ENCODE measurements at regions not wholly inside any gene's neighbourhood (a gene's known extent, or its start where the extent isn't known, plus 50 kb on each side); places are given as distances from the start of the nearest gene placed in this dataset.

- peaks cover 1% of the 10 kb centered on the region for H3K9me3 Mint-ChIP-seq
- no peaks in the 10 kb centered on the region for H3K36me3 Mint-ChIP-seq
- DNase-seq (ENCODE audit: low spot score in 2 of 2) (no peak), ATAC-seq (ENCODE audit: low read depth) (no peak)
- H3K4me1 Mint-ChIP-seq: no peaks in the 10 kb centered on the region
- no peak overlapping the region for H3K4me3 Mint-ChIP-seq
- H3K27ac Mint-ChIP-seq: no peak overlapping the region
- H3K27me3 Mint-ChIP-seq: no peaks in the 10 kb centered on the region
Measured at GRCh38 chr11:80686889-80687288, 1246.1 kb upstream of the TENM4 start.

- Mint-ChIP-seq H3K27me3 (no peaks in the 10 kb centered on the region), H3K36me3 (no peaks in the 10 kb centered on the region), H3K9me3 (peaks cover 3% of the 10 kb centered on the region), H3K4me1 (no peaks in the 10 kb centered on the region), H3K4me3 (no peak overlapping the region), H3K27ac (no peak overlapping the region)
- no peak for ATAC-seq (ENCODE audit: low read depth)
- DNase-seq (ENCODE audit: low spot score in 2 of 2): no peak
Measured at GRCh38 chr11:80673566-80673965, 1232.7 kb upstream of the TENM4 start.

DNA sequence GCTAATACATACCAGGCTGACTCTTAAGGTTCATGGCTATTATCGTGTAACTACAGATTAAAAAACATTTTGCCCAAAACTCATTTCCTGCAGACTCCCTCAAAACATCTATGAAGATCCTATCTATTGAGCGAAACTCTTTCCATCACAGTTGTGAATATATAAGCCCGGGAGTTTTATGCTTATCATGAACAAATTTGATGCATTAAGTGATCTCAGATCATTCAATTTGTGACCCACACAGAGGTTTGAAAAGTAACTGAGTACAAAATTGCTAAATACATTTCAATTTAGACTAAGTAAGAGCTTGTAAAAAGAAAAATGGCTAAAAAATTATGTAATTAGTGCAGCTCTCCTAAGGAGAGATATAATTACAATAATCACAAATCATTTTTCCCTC is 1228.8 kb upstream of the TENM4 start:
- no peak overlapping the region for H3K27ac Mint-ChIP-seq
- no peak overlapping the region for H3K4me3 Mint-ChIP-seq
- DNase-seq (ENCODE audit: low spot score in 2 of 2) (no peak), ATAC-seq (ENCODE audit: low read depth) (no peak)
- H3K9me3 Mint-ChIP-seq: peaks cover 3% of the 10 kb centered on the region
- H3K4me1 Mint-ChIP-seq: no peaks in the 10 kb centered on the region
- H3K36me3 Mint-ChIP-seq: no peaks in the 10 kb centered on the region
- H3K27me3 Mint-ChIP-seq: peaks cover 2% of the 10 kb centered on the region

- DNase-seq (ENCODE audit: low spot score in 2 of 2): no peak
- Mint-ChIP-seq H3K36me3 (no peaks in the 10 kb centered on the region), H3K4me1 (no peaks in the 10 kb centered on the region), H3K9me3 (peaks cover 3% of the 10 kb centered on the region), H3K27ac (no peak overlapping the region), H3K4me3 (no peak overlapping the region), H3K27me3 (peaks cover 2% of the 10 kb centered on the region)
- ATAC-seq (ENCODE audit: low read depth): no peak
Measured at GRCh38 chr11:80668039-80668438, 1227.2 kb upstream of the TENM4 start.

DNA sequence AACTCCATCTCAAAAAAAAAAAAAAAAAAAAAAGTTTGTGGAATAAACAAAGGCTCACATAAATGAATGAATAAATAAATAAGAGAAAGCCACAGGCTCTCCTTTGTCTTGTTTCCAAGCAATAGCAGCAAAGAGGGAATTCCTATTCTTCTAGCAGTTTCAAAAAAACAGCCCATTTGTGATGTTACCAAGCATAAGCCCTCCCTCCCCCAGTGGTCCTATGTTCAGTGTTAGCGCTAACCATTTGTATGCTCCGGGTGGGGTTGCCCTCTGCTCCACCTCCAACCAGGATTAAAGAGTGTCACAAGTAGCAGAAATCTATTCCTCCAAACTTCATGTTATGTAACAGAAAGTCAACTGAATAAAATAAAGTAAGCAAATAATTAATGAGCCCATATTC is 1215.0 kb upstream of the TENM4 start:
- H3K9me3 Mint-ChIP-seq: no peaks in the 10 kb centered on the region
- no peak overlapping the region for H3K27ac Mint-ChIP-seq
- no peak overlapping the region for H3K4me3 Mint-ChIP-seq
- H3K27me3 Mint-ChIP-seq: no peaks in the 10 kb centered on the region
- H3K36me3 Mint-ChIP-seq: no peaks in the 10 kb centered on the region
- DNase-seq (ENCODE audit: low spot score in 2 of 2) (no peak), ATAC-seq (ENCODE audit: low read depth) (no peak)
- no peaks in the 10 kb centered on the region for H3K4me1 Mint-ChIP-seq

- Mint-ChIP-seq H3K27me3 (no peaks in the 10 kb centered on the region), H3K36me3 (no peaks in the 10 kb centered on the region), H3K4me1 (no peaks in the 10 kb centered on the region), H3K4me3 (no peak overlapping the region), H3K9me3 (no peaks in the 10 kb centered on the region), H3K27ac (no peak overlapping the region)
- ATAC-seq (ENCODE audit: low read depth) (no peak), DNase-seq (ENCODE audit: low spot score in 2 of 2) (no peak)
Measured at GRCh38 chr11:80650966-80651365, 1210.1 kb upstream of the TENM4 start.

DNA sequence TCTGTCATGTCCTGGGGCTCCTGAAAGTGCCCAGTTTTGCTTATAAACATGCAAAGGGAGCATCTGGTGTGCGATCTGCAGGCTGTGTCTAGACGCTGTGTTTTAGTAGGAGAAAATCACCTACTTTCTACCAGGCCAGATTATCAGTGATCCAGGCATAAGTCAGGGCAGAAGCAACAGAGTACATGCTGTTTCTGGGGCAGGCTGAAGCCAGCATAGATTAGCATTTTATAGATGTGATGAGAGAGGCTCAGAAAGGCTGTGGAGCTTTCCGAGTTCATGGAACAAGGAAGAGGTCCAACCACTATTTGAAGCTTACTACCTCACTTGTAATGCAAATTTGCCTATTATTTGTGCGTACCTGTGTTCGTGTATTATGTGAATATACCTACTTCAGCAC is 1208.4 kb upstream of the TENM4 start:
- ATAC-seq (ENCODE audit: low read depth): no peak
- H3K4me3 Mint-ChIP-seq: no peak overlapping the region
- H3K9me3 Mint-ChIP-seq: no peaks in the 10 kb centered on the region
- H3K4me1 Mint-ChIP-seq: no peaks in the 10 kb centered on the region
- no peak overlapping the region for H3K27ac Mint-ChIP-seq
- no peaks in the 10 kb centered on the region for H3K27me3 Mint-ChIP-seq
- H3K36me3 Mint-ChIP-seq: no peaks in the 10 kb centered on the region
- DNase-seq (ENCODE audit: low spot score in 2 of 2): no peak

- ATAC-seq (ENCODE audit: low read depth) (no peak), DNase-seq (ENCODE audit: low spot score in 2 of 2) (no peak)
- Mint-ChIP-seq H3K9me3 (peaks cover 5% of the 10 kb centered on the region), H3K27me3 (no peaks in the 10 kb centered on the region), H3K27ac (no peak overlapping the region), H3K4me3 (no peak overlapping the region), H3K36me3 (no peaks in the 10 kb centered on the region), H3K4me1 (no peaks in the 10 kb centered on the region)
Measured at GRCh38 chr11:80638296-80638695, 1197.5 kb upstream of the TENM4 start.

GRCh38 chr11:80637571-80637970 is 1196.7 kb upstream of the TENM4 start:
- ATAC-seq (ENCODE audit: low read depth): no peak

GRCh38 chr11:80636999-80637398 is 1196.2 kb upstream of the TENM4 start:
- H3K36me3 Mint-ChIP-seq: no peaks in the 10 kb centered on the region
- DNase-seq (ENCODE audit: low spot score in 2 of 2): no peak
- no peak overlapping the region for H3K27ac Mint-ChIP-seq
- no peak overlapping the region for H3K4me3 Mint-ChIP-seq
- peaks cover 1% of the 10 kb centered on the region for H3K9me3 Mint-ChIP-seq
- H3K4me1 Mint-ChIP-seq: no peaks in the 10 kb centered on the region
- no peaks in the 10 kb centered on the region for H3K27me3 Mint-ChIP-seq
- ATAC-seq (ENCODE audit: low read depth): no peak

More at GRCh38 chr11:80637571-80637970, 1196.7 kb upstream of the TENM4 start:
- H3K36me3 Mint-ChIP-seq: no peaks in the 10 kb centered on the region
- H3K4me1 Mint-ChIP-seq: no peaks in the 10 kb centered on the region
- H3K4me3 Mint-ChIP-seq: no peak overlapping the region
- no peaks in the 10 kb centered on the region for H3K27me3 Mint-ChIP-seq
- H3K27ac Mint-ChIP-seq: no peak overlapping the region
- DNase-seq (ENCODE audit: low spot score in 2 of 2): no peak
- peaks cover 3% of the 10 kb centered on the region for H3K9me3 Mint-ChIP-seq

DNA sequence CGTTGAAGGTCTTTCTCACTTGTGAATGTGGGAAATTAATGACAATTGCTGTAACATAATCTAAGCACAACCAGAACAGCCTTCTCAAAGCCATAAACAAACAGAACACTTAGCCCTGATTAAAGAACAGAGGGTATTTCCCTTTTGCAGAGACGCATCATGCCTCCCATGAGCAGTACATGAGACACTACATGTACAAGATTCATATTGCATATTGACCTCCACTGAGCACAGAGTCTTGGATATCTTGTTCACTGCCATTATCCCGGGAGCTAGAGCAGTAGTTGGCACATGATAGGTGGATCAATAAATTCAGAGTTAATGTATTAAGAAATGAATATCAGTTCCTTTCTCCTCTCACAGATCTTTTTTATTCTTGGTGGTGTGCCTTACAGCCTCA is 1194.3 kb upstream of the TENM4 start:
- Mint-ChIP-seq H3K27ac (no peak overlapping the region), H3K4me3 (no peak overlapping the region), H3K36me3 (no peaks in the 10 kb centered on the region), H3K9me3 (no peaks in the 10 kb centered on the region), H3K4me1 (no peaks in the 10 kb centered on the region), H3K27me3 (no peaks in the 10 kb centered on the region)
- DNase-seq (ENCODE audit: low spot score in 2 of 2) (no peak), ATAC-seq (ENCODE audit: low read depth) (no peak)

DNA sequence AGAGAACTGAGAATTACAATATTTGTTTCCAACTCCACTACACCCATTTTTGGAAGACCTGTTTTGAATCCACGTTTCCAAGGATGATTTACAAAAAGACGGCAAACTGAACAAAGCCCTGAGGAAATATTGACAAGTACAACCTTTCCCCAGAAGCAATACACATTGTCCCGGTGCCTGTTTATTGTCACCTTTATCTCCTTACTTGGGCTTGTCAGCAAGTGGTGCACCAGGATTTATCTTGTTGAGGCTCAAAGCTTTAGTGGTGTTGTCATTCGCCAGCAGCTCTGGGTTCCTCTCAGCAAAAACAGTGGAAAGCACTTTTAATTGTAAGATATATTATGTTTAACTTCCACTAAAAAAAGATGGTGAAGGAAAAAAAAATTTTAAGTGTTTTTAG is 1191.9 kb upstream of the TENM4 start:
- Mint-ChIP-seq H3K4me1 (no peaks in the 10 kb centered on the region), H3K27me3 (no peaks in the 10 kb centered on the region), H3K36me3 (no peaks in the 10 kb centered on the region), H3K27ac (no peak overlapping the region), H3K9me3 (no peaks in the 10 kb centered on the region), H3K4me3 (no peak overlapping the region)
- ATAC-seq (ENCODE audit: low read depth) (no peak), DNase-seq (ENCODE audit: low spot score in 2 of 2) (no peak)

- ATAC-seq (ENCODE audit: low read depth) (no peak), DNase-seq (ENCODE audit: low spot score in 2 of 2) (no peak)
- no peaks in the 10 kb centered on the region for H3K9me3 Mint-ChIP-seq
- H3K4me1 Mint-ChIP-seq: no peaks in the 10 kb centered on the region
- no peaks in the 10 kb centered on the region for H3K36me3 Mint-ChIP-seq
- no peak overlapping the region for H3K4me3 Mint-ChIP-seq
- H3K27ac Mint-ChIP-seq: no peak overlapping the region
- H3K27me3 Mint-ChIP-seq: no peaks in the 10 kb centered on the region
Measured at GRCh38 chr11:80632156-80632555, 1191.3 kb upstream of the TENM4 start.

- no peaks in the 10 kb centered on the region for H3K9me3 Mint-ChIP-seq
- no peaks in the 10 kb centered on the region for H3K36me3 Mint-ChIP-seq
- H3K27ac Mint-ChIP-seq: no peak overlapping the region
- H3K4me3 Mint-ChIP-seq: no peak overlapping the region
- H3K4me1 Mint-ChIP-seq: no peaks in the 10 kb centered on the region
- DNase-seq (ENCODE audit: low spot score in 2 of 2): no peak
- no peak for ATAC-seq (ENCODE audit: low read depth)
- no peaks in the 10 kb centered on the region for H3K27me3 Mint-ChIP-seq
Measured at GRCh38 chr11:80629466-80629865, 1188.6 kb upstream of the TENM4 start.

DNA sequence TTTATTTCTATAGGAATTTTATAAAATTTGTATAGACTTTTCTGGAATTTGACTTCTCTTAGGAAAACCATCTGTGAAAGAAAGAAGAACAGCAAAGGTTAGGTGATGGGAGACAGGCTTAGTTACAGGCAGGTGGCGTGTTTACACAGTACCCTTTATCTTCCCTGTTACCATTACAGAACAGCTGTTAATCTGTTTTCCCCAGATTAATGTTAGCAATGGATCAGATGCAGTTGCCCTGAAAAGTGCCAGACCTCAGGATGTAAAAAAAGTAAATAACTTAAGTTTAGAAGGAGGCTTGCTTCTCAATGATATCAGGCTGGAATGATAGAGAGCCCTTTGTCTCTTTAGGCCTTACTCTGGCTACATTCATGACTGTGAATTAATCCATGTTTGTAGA is 1186.5 kb upstream of the TENM4 start:
- ATAC-seq (ENCODE audit: low read depth): no peak
- no peaks in the 10 kb centered on the region for H3K27me3 Mint-ChIP-seq
- H3K4me1 Mint-ChIP-seq: no peaks in the 10 kb centered on the region
- no peak for DNase-seq (ENCODE audit: low spot score in 2 of 2)
- no peak overlapping the region for H3K27ac Mint-ChIP-seq
- no peaks in the 10 kb centered on the region for H3K36me3 Mint-ChIP-seq
- H3K4me3 Mint-ChIP-seq: no peak overlapping the region
- H3K9me3 Mint-ChIP-seq: no peaks in the 10 kb centered on the region

GRCh38 chr11:80626721-80627120 is 1185.9 kb upstream of the TENM4 start:
- Mint-ChIP-seq H3K36me3 (no peaks in the 10 kb centered on the region), H3K27me3 (no peaks in the 10 kb centered on the region), H3K27ac (no peak overlapping the region), H3K9me3 (no peaks in the 10 kb centered on the region), H3K4me1 (no peaks in the 10 kb centered on the region), H3K4me3 (no peak overlapping the region)
- DNase-seq (ENCODE audit: low spot score in 2 of 2): no peak
- no peak for ATAC-seq (ENCODE audit: low read depth)
